GM12892 (cell line): ENCODE measurements at regions not wholly inside any gene's neighbourhood (a gene's known extent, or its start where the extent isn't known, plus 50 kb on each side); places are given as distances from the start of the nearest gene placed in this dataset.

Source experiments
- POLR2AphosphoS5 ChIP-seq: IDR thresholded peaks from 2 replicates; pipeline ENCODE4 v1.6.1; 2011; ENCODE audit warnings: low read depth, low read length, control low read depth
- TAF1 ChIP-seq: IDR thresholded peaks from 2 replicates; pipeline ENCODE4 v1.6.1; 2011; ENCODE audit warnings: low read depth, mild to moderate bottlenecking, control low read depth, low read length, borderline replicate concordance

DNA sequence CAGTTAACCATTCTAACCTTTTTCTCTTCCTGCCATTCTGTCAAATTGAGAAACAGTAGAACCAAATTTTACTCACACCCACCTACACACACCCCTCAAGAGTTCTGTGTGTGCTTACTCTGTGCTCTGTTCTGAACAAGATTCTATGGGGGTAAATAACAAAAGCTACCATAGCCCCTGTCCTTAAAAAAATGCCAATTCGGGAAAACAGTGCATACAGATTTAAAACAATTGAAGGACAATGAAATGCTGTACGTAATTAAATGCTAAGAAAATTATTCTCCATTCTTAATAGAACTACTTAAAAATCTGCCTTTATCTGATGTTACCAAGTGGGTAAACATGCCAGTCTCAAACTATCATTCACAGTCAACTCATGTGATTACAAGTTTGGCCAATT is 1107.5 kb downstream of the TUSC7 start:
- TF ChIP-seq POLR2AphosphoS5 (no peak), TAF1 (no peak)
